ENCODE measurements at regions not wholly inside any gene's neighbourhood (a gene's known extent, or its start where the extent isn't known, plus 50 kb on each side); places are given as distances from the start of the nearest gene placed in this dataset.

- TF ChIP-seq, protein P1, sequence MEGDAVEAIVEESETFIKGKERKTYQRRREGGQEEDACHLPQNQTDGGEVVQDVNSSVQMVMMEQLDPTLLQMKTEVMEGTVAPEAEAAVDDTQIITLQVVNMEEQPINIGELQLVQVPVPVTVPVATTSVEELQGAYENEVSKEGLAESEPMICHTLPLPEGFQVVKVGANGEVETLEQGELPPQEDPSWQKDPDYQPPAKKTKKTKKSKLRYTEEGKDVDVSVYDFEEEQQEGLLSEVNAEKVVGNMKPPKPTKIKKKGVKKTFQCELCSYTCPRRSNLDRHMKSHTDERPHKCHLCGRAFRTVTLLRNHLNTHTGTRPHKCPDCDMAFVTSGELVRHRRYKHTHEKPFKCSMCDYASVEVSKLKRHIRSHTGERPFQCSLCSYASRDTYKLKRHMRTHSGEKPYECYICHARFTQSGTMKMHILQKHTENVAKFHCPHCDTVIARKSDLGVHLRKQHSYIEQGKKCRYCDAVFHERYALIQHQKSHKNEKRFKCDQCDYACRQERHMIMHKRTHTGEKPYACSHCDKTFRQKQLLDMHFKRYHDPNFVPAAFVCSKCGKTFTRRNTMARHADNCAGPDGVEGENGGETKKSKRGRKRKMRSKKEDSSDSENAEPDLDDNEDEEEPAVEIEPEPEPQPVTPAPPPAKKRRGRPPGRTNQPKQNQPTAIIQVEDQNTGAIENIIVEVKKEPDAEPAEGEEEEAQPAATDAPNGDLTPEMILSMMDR (conservative IDR thresholded peaks at IDR 0.05), result no peak
- TF ChIP-seq ZFX (IDR thresholded peaks at IDR 0.05), result no peak
- H3K27ac ChIP-seq, result no peak overlapping the region
Measured at GRCh38 chr18:6561420-6561861, 146.7 kb upstream of the L3MBTL4 start.

- TF ChIP-seq, protein P1 (conservative IDR thresholded peaks at IDR 0.05), result no peak
- no peak for TF ChIP-seq ZFX (IDR thresholded peaks at IDR 0.05)
- H3K27ac ChIP-seq, result no peak overlapping the region
Measured at GRCh38 chr18:6561862-6562291, 147.2 kb upstream of the L3MBTL4 start.

DNA sequence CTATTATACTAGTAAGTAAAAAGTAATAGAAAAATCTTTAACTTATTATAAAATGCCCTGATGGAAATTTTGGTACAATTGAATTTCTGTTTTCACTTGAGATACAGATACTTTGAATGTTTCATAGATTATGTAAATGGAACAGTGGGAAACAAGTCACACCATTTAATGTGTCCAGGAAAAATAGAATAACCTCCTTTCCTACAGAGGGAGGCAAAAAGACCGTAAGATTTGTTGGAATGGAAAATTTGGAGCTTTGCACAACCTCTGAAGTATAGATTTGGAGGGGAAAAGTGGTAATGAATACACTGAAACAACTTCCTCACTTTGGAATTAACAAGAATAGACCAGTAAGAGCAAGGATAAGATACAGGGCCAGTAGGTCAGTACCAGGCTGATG is 149.2 kb upstream of the L3MBTL4 start:
- H3K27ac ChIP-seq, result no peak overlapping the region
- TF ChIP-seq, protein P1 (conservative IDR thresholded peaks at IDR 0.05), result no peak
- no peak for TF ChIP-seq ZFX (IDR thresholded peaks at IDR 0.05)

DNA sequence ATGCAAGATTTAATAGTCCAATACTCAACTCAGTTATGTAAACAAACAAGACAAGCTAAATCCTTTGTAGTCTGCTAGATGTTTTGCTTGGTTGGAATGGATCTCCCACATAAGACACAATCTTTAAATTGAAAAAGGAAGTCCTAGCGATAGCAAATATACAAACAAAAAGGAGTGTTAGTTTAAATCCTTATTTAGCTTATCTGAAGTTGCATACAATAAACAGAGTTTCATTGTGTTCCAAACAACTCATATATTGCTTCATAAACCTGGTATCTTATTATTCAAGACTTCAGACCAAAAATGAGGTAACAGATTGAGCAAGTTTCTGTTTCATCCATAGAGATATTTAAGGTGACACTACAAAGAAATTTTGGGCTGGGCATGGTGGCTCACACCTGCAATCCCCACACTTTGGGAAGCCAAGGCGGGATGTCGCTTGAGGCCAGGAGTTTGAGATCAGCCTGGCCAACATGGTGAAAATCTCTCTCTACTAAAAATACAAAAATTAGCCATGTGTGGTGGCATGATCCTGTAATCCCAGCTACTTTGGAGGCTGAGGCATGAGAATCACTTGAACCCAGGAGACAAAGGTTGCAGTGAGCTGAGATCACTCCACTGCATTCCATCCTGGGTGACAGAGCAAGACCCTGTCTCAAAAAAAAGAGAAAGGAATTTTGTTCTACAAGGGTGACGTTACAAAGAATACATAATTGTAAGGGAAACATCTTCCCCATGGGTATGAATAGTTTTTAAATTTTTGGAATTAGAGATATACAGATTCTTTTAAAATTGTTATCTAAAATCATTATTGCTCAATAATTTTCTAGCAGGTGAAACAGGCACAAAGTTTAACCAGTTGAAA is 150.5 kb upstream of the L3MBTL4 start:
- TF ChIP-seq, protein P1 (conservative IDR thresholded peaks at IDR 0.05), result no peak
- no peak for TF ChIP-seq ZFX (IDR thresholded peaks at IDR 0.05)
- H3K27ac ChIP-seq, result peak overlapping the region; percentile 36; the same call in 1 of the 2 replicates

DNA sequence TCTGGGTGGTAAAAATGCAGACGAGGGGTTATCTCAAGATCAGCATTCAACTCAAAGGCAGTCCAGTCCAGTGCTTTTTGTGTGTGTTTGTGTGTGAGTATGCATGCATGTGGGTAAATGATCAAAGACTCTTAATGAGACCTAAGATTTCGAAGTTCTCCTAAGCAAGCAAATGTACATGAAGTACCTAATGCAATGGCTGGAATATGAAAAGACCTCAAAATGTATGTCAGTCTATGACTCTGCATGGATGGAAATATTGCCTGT is 151.0 kb upstream of the L3MBTL4 start:
- no peak overlapping the region for H3K27ac ChIP-seq
- TF ChIP-seq, protein P1 (conservative IDR thresholded peaks at IDR 0.05), result no peak
- TF ChIP-seq ZFX (IDR thresholded peaks at IDR 0.05), result no peak

GRCh38 chr18:6566338-6566911 is 151.7 kb upstream of the L3MBTL4 start:
- no peak overlapping the region for H3K27ac ChIP-seq
- no peak for TF ChIP-seq ZFX (IDR thresholded peaks at IDR 0.05)
- TF ChIP-seq, protein P1 (conservative IDR thresholded peaks at IDR 0.05), result no peak

DNA sequence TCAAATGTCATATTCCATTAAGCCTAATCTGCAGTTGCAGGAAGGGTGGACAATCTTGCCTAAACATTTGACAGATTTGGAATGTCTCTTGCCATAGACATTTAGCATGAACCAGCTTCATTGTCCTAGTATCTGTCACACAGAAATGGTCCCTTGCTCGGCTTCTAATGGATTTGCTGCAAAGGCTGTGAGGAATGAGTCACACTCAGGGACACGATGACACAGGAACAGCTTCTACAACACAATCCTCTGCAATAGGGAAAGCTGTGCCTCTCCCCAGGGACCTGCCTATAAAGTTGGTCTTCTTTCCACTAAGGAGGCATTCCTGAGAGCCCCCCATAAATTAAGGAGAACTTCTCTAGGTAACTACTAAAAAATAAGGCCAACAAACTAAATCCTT is 155.1 kb upstream of the L3MBTL4 start:
- TF ChIP-seq, protein P1 (conservative IDR thresholded peaks at IDR 0.05), result no peak
- no peak for TF ChIP-seq ZFX (IDR thresholded peaks at IDR 0.05)
- no peak overlapping the region for H3K27ac ChIP-seq
